RWPE1 (cell line): ENCODE measurements at regions not wholly inside any gene's neighbourhood (a gene's known extent, or its start where the extent isn't known, plus 50 kb on each side); places are given as distances from the start of the nearest gene placed in this dataset.

Experiments
- CTCF ChIA-PET: fragments of 350-600 bp; sonication (Branson Sonifier 250); formaldehyde crosslinking; extraction: SDS; loops from one replicate; lab custom pipeline; 2021; lab: Yijun Ruan, JAX
- POLR2A ChIA-PET: fragments of 400-600 bp; formaldehyde crosslinking; extraction: SDS; loops from one replicate; lab custom pipeline; 2020; ENCODE audit warnings: antibody characterized with exemption; ENCODE audit not compliant: low non-redundant PET; lab: Yijun Ruan, JAX
- DNase-seq: peaks from one replicate; pipeline ENCODE4 v3.0.0; 2012; ENCODE audit warnings: low spot score
- H3K27ac ChIP-seq: fragments of 450-650 bp; 2 replicates; pipeline ENCODE4 v1.5.1; 2017
- TF ChIP-seq, protein P1 (sequence below): fragments of 450-650 bp; conservative IDR thresholded peaks from 2 replicates; pipeline ENCODE4 v1.5.1; 2017; ENCODE audit warnings: low read depth, mild to moderate bottlenecking

- CTCF ChIA-PET = interaction anchor here (0.6 to 0.7 kb wide), 2 partner anchors 176 to 1197 kb away, joined by 3 to 4 read pairs; no protein-coding TSS in a partner anchor
- no peak for DNase-seq
- H3K27ac ChIP-seq = no peak overlapping the region
- TF ChIP-seq, protein P1, sequence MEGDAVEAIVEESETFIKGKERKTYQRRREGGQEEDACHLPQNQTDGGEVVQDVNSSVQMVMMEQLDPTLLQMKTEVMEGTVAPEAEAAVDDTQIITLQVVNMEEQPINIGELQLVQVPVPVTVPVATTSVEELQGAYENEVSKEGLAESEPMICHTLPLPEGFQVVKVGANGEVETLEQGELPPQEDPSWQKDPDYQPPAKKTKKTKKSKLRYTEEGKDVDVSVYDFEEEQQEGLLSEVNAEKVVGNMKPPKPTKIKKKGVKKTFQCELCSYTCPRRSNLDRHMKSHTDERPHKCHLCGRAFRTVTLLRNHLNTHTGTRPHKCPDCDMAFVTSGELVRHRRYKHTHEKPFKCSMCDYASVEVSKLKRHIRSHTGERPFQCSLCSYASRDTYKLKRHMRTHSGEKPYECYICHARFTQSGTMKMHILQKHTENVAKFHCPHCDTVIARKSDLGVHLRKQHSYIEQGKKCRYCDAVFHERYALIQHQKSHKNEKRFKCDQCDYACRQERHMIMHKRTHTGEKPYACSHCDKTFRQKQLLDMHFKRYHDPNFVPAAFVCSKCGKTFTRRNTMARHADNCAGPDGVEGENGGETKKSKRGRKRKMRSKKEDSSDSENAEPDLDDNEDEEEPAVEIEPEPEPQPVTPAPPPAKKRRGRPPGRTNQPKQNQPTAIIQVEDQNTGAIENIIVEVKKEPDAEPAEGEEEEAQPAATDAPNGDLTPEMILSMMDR = no peak; the same call in 1 of the 2 replicates
- POLR2A ChIA-PET = no interaction called here
Observed at GRCh38 chrX:103158317-103158621, 56.6 kb upstream of the BEX4 start.

- ChIA-PET POLR2A (no interaction called here), CTCF (interaction anchor here (0.6 to 0.7 kb wide), 2 partner anchors 175 to 1197 kb away, joined by 3 to 4 read pairs; no protein-coding TSS in a partner anchor)
- no peak for DNase-seq
- H3K27ac ChIP-seq = no peak overlapping the region
- TF ChIP-seq, protein P1 = peak; percentile 56
Observed at GRCh38 chrX:103157496-103158316, 57.2 kb upstream of the BEX4 start.

- TF ChIP-seq, protein P1 = no peak
- no peak overlapping the region for H3K27ac ChIP-seq
- POLR2A ChIA-PET = no interaction called here
Observed at GRCh38 chrX:103155201-103155600, 59.7 kb upstream of the BEX4 start.

GRCh38 chrX:103153661-103154060 lies 60.7 kb upstream of the NXF3 start:
- CTCF ChIA-PET = no interaction called here

More at GRCh38 chrX:103155201-103155600, 59.7 kb upstream of the BEX4 start:
- CTCF ChIA-PET = no interaction called here
- no peak for DNase-seq

DNA sequence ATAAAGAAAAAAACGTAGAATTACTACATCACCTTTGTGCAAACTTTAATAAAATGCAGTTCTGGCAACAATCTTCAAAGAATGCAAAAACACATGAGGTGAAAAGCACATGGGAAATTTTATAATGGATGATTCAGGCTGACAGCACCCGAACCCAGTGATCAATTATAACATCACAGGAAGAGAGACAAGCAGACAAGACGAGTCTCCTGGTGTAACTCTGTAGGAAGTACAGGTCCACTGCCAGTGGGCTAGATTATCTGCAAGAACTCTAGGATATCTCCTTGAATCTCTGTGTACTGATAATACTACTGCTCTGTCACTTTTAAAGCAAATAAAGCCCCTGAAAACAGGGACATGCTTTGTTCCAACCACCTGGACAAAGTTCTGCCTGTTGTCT lies 58.9 kb upstream of the NXF3 start:
- TF ChIP-seq, protein P1 = no peak
- H3K27ac ChIP-seq = peak overlapping the region; percentile 49; the same call in 1 of the 2 replicates
- POLR2A ChIA-PET = no interaction called here
- CTCF ChIA-PET = no interaction called here
- DNase-seq = no peak

More at GRCh38 chrX:103153661-103154060, 60.7 kb upstream of the NXF3 start:
- no peak for DNase-seq
- H3K27ac ChIP-seq = no peak overlapping the region
- TF ChIP-seq, protein P1 = no peak
- POLR2A ChIA-PET = no interaction called here

GRCh38 chrX:103149652-103150051 lies 56.7 kb upstream of the NXF3 start:
- TF ChIP-seq, protein P1 = no peak
- no peak overlapping the region for H3K27ac ChIP-seq
- no peak for DNase-seq
- CTCF ChIA-PET = no interaction called here
- POLR2A ChIA-PET = no interaction called here
